ENCODE measurements at regions not wholly inside any gene's neighbourhood (a gene's known extent, or its start where the extent isn't known, plus 50 kb on each side); places are given as distances from the start of the nearest gene placed in this dataset.
"Not testable (repeated sequence)": the region's sequence is repeated elsewhere in the genome, so short reads cannot be mapped to it uniquely, and the experiment has no call there.

DNA sequence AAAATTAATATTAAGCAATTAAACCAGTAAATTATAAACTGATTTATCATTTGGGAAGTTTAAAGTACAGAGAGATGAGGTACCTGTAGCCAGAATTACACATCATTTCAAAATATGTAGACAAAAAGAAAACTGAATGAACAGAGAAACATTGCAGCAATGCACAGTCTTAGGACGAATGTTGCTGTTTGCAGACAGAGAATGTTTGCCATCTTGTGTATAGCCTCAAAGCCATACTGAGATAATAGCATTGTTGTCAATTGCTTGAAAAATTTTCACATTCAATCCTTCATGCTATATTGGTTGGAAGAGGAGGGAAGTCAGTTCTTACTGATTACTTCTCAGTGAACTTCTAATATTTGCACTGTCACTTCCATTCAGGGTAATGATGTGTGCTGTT is 326.2 kb downstream of the PRR16 start:
- Mint-ChIP-seq H3K4me1 (ENCODE audit: low read depth) (no peaks in the 10 kb centered on the region), H3K36me3 (ENCODE audit: low read depth) (no peaks in the 10 kb centered on the region), H3K27me3 (no peaks in the 10 kb centered on the region), H3K9me3 (no peaks in the 10 kb centered on the region), H3K4me3 (no peak overlapping the region), H3K27ac (no peak overlapping the region)
- intact Hi-C loops (cut with micrococcal nuclease) = no loop called here

DNA sequence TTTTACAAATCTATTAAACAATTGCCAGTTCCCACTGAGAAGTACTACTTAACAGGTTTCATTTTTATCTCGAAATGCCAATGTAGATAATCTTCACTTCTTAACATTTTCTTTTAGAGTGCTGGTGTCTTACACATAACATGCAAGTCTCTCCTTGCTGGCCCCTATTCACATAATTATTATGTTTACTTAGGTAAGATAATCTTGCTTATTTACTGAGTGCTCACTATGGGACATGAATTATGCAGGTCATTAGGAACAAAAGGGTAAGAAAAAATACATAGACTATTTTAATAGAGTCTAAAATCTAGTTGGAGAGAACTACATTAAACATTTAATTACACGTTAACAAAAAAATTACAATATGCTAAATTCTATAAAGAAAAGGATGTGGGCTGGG is 328.4 kb downstream of the PRR16 start:
- no peaks in the 10 kb centered on the region for H3K9me3 Mint-ChIP-seq
- no peaks in the 10 kb centered on the region for H3K4me1 Mint-ChIP-seq (ENCODE audit: low read depth)
- no peak overlapping the region for H3K27ac Mint-ChIP-seq
- no peaks in the 10 kb centered on the region for H3K27me3 Mint-ChIP-seq
- no peaks in the 10 kb centered on the region for H3K36me3 Mint-ChIP-seq (ENCODE audit: low read depth)
- intact Hi-C loops (cut with micrococcal nuclease) = no loop called here
- no peak overlapping the region for H3K4me3 Mint-ChIP-seq

- no peaks in the 10 kb centered on the region for H3K27me3 Mint-ChIP-seq
- H3K4me3 Mint-ChIP-seq = no peak overlapping the region
- H3K9me3 Mint-ChIP-seq = no peaks in the 10 kb centered on the region
- intact Hi-C loops (cut with micrococcal nuclease) = no loop called here
- H3K27ac Mint-ChIP-seq = no peak overlapping the region
- H3K4me1 Mint-ChIP-seq (ENCODE audit: low read depth) = no peaks in the 10 kb centered on the region
- no peaks in the 10 kb centered on the region for H3K36me3 Mint-ChIP-seq (ENCODE audit: low read depth)
Measured at GRCh38 chr5:120794121-120794520, 330.0 kb downstream of the PRR16 start.

- H3K27ac Mint-ChIP-seq = no peak overlapping the region
- intact Hi-C loops (cut with micrococcal nuclease) = loop anchor here (2.0 kb wide), 1 partner anchor 860 kb away; no protein-coding TSS in a partner anchor
- no peaks in the 10 kb centered on the region for H3K36me3 Mint-ChIP-seq (ENCODE audit: low read depth)
- no peaks in the 10 kb centered on the region for H3K9me3 Mint-ChIP-seq
- H3K4me3 Mint-ChIP-seq = no peak overlapping the region
- no peaks in the 10 kb centered on the region for H3K27me3 Mint-ChIP-seq
- no peaks in the 10 kb centered on the region for H3K4me1 Mint-ChIP-seq (ENCODE audit: low read depth)
Measured at GRCh38 chr5:120803282-120803681, 339.2 kb downstream of the PRR16 start.

- Mint-ChIP-seq H3K27me3 (no peaks in the 10 kb centered on the region), H3K9me3 (no peaks in the 10 kb centered on the region), H3K4me3 (no peak overlapping the region), H3K4me1 (ENCODE audit: low read depth) (no peaks in the 10 kb centered on the region), H3K27ac (no peak overlapping the region), H3K36me3 (ENCODE audit: low read depth) (no peaks in the 10 kb centered on the region)
- intact Hi-C loops (cut with micrococcal nuclease) = no loop called here
Measured at GRCh38 chr5:120805131-120805530, 341.0 kb downstream of the PRR16 start.

- H3K9me3 Mint-ChIP-seq = no peaks in the 10 kb centered on the region
- H3K36me3 Mint-ChIP-seq (ENCODE audit: low read depth) = no peaks in the 10 kb centered on the region
- H3K4me3 Mint-ChIP-seq = no peak overlapping the region
- intact Hi-C loops (cut with micrococcal nuclease) = no loop called here
- no peaks in the 10 kb centered on the region for H3K4me1 Mint-ChIP-seq (ENCODE audit: low read depth)
- H3K27me3 Mint-ChIP-seq = no peaks in the 10 kb centered on the region
- no peak overlapping the region for H3K27ac Mint-ChIP-seq
Measured at GRCh38 chr5:120806202-120806601, 342.1 kb downstream of the PRR16 start.

- intact Hi-C loops (cut with micrococcal nuclease) = no loop called here
- no peaks in the 10 kb centered on the region for H3K27me3 Mint-ChIP-seq
- no peaks in the 10 kb centered on the region for H3K4me1 Mint-ChIP-seq (ENCODE audit: low read depth)
- H3K27ac Mint-ChIP-seq = no peak overlapping the region
- no peak overlapping the region for H3K4me3 Mint-ChIP-seq
- no peaks in the 10 kb centered on the region for H3K9me3 Mint-ChIP-seq
- no peaks in the 10 kb centered on the region for H3K36me3 Mint-ChIP-seq (ENCODE audit: low read depth)
Measured at GRCh38 chr5:120808135-120808534, 344.0 kb downstream of the PRR16 start.

DNA sequence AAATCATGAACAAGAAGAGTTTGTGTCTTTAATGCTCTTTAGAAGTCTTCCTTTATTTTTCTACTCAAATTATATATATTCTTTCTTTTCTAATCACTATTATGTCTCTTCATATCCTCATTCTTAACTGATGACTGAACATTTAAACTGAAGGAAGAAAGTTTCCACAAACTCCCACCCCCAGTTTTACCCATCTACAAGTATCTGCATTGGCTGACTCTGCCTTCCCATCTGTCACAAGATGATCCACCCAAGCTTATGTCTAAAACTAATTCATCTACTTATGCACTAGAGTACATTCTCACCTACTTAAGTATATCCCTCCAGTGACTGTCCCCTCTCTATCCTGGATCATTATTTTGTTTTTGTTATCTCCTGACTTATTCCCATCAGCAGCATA is 344.5 kb downstream of the PRR16 start:
- H3K36me3 Mint-ChIP-seq (ENCODE audit: low read depth) = no peaks in the 10 kb centered on the region
- no peak overlapping the region for H3K27ac Mint-ChIP-seq
- intact Hi-C loops (cut with micrococcal nuclease) = no loop called here
- H3K4me1 Mint-ChIP-seq (ENCODE audit: low read depth) = no peaks in the 10 kb centered on the region
- no peaks in the 10 kb centered on the region for H3K27me3 Mint-ChIP-seq
- no peak overlapping the region for H3K4me3 Mint-ChIP-seq
- H3K9me3 Mint-ChIP-seq = no peaks in the 10 kb centered on the region

DNA sequence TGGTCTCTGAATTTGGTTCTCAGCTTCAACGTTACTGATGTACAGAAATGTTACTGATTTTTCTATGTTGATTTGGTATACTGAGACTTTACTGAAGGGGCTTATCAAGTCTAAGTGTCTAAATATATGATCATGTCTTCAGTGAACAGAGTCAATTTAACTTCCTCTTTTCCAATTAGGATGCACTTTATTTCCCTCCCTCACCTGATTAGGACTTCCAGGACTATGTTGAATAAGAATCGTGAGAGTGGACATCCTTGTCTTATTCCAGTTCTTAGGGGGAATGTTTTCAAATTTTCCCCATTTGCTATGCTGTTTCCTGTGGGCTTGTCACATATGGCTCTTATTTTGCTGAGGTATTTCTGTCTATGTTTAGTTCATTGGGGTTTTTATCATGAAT is 349.5 kb downstream of the PRR16 start:
- Mint-ChIP-seq H3K4me1 (ENCODE audit: low read depth) (no peaks in the 10 kb centered on the region), H3K27me3 (no peaks in the 10 kb centered on the region), H3K27ac (no peak overlapping the region), H3K4me3 (no peak overlapping the region), H3K36me3 (ENCODE audit: low read depth) (no peaks in the 10 kb centered on the region), H3K9me3 (peaks cover 7% of the 10 kb centered on the region)
- intact Hi-C loops (cut with micrococcal nuclease) = no loop called here

DNA sequence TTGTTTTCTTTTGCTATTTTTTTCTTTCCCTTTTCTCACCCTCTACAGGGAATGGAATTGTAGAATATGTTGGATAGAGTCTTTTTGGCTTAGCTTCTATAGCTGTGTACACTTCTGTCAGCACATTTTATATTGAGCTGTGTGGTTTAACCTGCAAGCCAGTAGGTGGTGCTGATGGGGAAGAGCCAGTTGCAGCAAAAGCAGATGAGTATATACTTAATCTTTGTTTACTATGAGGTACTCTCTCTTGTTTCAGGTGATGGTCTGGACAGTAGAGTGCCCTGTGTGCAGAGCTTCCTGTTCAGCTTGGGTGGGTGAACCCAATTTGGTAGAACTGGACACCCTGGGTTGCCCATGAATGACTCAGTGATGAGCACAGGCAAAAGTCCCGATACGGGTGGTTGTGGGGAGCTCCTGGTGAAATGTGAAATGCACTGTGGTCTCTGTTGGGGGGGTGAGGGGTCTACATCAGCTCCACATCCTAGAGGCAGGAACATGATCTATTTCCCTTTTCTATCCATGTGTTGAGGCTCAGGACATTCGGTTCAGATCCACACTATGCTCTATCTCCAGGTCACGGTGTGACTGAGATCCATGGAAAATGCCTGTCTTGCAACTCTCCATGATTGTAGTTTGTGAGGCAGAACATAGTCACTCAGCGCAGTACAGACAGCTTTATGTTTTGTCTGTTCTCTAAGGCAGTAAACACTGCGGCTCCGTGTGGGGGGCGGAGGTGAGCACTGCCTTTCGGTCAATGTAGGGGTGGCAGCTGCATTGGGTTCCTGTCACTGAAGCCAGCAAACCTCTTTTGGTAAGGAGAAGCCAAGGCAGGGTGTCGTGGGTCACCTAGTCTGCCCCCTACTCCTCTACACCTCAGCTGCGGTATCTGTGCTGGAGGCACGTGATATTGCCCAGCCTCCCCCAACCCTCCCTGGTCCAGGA is 353.2 kb downstream of the PRR16 start:
- intact Hi-C loops (cut with micrococcal nuclease) = no loop called here
- Mint-ChIP-seq H3K27ac (no peak overlapping the region), H3K4me1 (ENCODE audit: low read depth) (no peaks in the 10 kb centered on the region), H3K36me3 (ENCODE audit: low read depth) (no peaks in the 10 kb centered on the region), H3K9me3 (peaks cover 7% of the 10 kb centered on the region), H3K27me3 (no peaks in the 10 kb centered on the region), H3K4me3 (no peak overlapping the region)

GRCh38 chr5:120818128-120818527 is 354.0 kb downstream of the PRR16 start:
- Mint-ChIP-seq H3K9me3 (peaks cover 7% of the 10 kb centered on the region), H3K27ac (no peak overlapping the region), H3K4me1 (ENCODE audit: low read depth) (no peaks in the 10 kb centered on the region), H3K27me3 (no peaks in the 10 kb centered on the region), H3K36me3 (ENCODE audit: low read depth) (no peaks in the 10 kb centered on the region), H3K4me3 (no peak overlapping the region)
- intact Hi-C loops (cut with micrococcal nuclease) = no loop called here

- no peak overlapping the region for H3K4me3 Mint-ChIP-seq
- no peaks in the 10 kb centered on the region for H3K36me3 Mint-ChIP-seq (ENCODE audit: low read depth)
- intact Hi-C loops (cut with micrococcal nuclease) = no loop called here
- no peak overlapping the region for H3K27ac Mint-ChIP-seq
- H3K27me3 Mint-ChIP-seq = no peaks in the 10 kb centered on the region
- peaks cover 2% of the 10 kb centered on the region for H3K9me3 Mint-ChIP-seq
- no peaks in the 10 kb centered on the region for H3K4me1 Mint-ChIP-seq (ENCODE audit: low read depth)
Measured at GRCh38 chr5:120823328-120823727, 359.2 kb downstream of the PRR16 start.

DNA sequence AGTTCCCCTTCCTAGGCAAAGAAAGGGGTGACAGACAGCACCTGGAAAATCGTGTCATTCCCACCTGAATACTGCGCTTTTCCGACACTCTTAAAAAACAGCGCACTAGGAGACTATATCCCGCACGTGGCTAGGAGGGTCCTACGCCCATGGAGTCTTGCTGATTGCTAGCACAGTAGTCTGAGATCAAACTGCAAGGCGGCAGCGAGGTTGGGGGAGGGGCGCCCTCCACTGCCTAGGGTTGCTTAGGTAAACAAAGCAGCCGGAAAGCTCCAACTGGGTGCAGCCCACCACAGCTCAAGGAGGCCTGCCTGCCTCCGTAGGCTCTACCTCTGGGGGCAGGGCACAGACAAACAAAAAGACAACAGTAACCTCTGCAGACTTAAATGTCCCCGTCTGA is 367.5 kb downstream of the PRR16 start:
- peaks cover 31% of the 10 kb centered on the region for H3K9me3 Mint-ChIP-seq
- H3K4me3 Mint-ChIP-seq; H3K36me3 Mint-ChIP-seq (ENCODE audit: low read depth); intact Hi-C loops (cut with micrococcal nuclease); H3K27ac Mint-ChIP-seq; H3K4me1 Mint-ChIP-seq (ENCODE audit: low read depth); H3K27me3 Mint-ChIP-seq: not testable (repeated sequence)

DNA sequence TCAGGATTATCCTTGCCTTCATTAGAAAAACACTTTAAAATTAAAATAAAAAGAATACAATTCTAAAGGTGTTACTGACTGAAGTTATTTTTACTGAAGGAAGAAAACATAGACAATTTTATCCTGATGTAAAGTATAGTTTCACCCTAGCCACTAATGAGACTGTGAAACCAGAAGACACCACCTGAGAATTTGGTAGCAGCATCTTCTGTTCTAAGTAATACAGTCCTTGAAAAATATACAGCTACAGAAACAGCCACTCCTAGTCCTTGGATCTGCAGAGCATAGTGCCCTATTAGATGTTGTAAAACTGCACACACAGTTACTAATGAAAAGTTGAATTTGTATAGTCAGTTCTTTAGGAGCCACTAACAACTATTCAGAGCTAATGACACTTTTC is 377.7 kb downstream of the PRR16 start:
- Mint-ChIP-seq H3K9me3 (no peaks in the 10 kb centered on the region), H3K27ac (no peak overlapping the region), H3K36me3 (ENCODE audit: low read depth) (no peaks in the 10 kb centered on the region), H3K4me1 (ENCODE audit: low read depth) (no peaks in the 10 kb centered on the region), H3K4me3 (no peak overlapping the region), H3K27me3 (no peaks in the 10 kb centered on the region)
- intact Hi-C loops (cut with micrococcal nuclease) = no loop called here
